Calu3 (cell line): ENCODE measurements at regions not wholly inside any gene's neighbourhood (a gene's known extent, or its start where the extent isn't known, plus 50 kb on each side); places are given as distances from the start of the nearest gene placed in this dataset.
A peak's percentile ranks its signal among the peaks of the same experiment; 100 is the strongest.

Source experiments
- BruUV-seq: library from RNA; stranded (reverse); fragments of 400-500 nt; replicated peaks from 2 replicates; lab custom pipeline; 2021; lab: Mats Ljungman, UMichigan
- CTCF ChIA-PET: fragments of 300-600 bp; sonication (Branson Sonifier 250); formaldehyde crosslinking; loops from one replicate; lab custom pipeline; 2022; ENCODE audit warnings: antibody characterized with exemption; lab: Charles Lee
- DNase-seq: peaks from one replicate; pipeline ENCODE4 v3.0.0; 2022
- H3K27ac Mint-ChIP-seq: one replicate; pipeline ENCODE4 v1.8.0; 2022; ENCODE audit warnings: mixed read lengths; ENCODE audit not compliant: unreplicated experiment
- H3K27me3 Mint-ChIP-seq: one replicate; pipeline ENCODE4 v1.8.0; 2022; ENCODE audit warnings: mixed read lengths; ENCODE audit not compliant: unreplicated experiment
- H3K36me3 Mint-ChIP-seq: one replicate; pipeline ENCODE4 v1.8.0; 2022; ENCODE audit warnings: mild to moderate bottlenecking, moderate library complexity, mixed read lengths; ENCODE audit not compliant: insufficient read depth, unreplicated experiment
- H3K4me1 Mint-ChIP-seq: one replicate; pipeline ENCODE4 v1.8.0; 2022; ENCODE audit warnings: mild to moderate bottlenecking, low read depth, mixed read lengths; ENCODE audit not compliant: unreplicated experiment
- H3K4me3 Mint-ChIP-seq: one replicate; pipeline ENCODE4 v1.8.0; 2022; ENCODE audit warnings: mild to moderate bottlenecking, low read depth, moderate library complexity, mixed read lengths; ENCODE audit not compliant: unreplicated experiment
- H3K9me3 Mint-ChIP-seq: one replicate; pipeline ENCODE4 v1.8.0; 2022; ENCODE audit warnings: low read depth, mixed read lengths; ENCODE audit not compliant: unreplicated experiment
- intact Hi-C: fragments of 100-400 bp; cut with micrococcal nuclease; formaldehyde crosslinking; loops from one replicate; pipeline ENCODE4 v1.10.0; 2022; ENCODE audit not compliant: unreplicated experiment
- TF ChIP-seq, protein P1 (sequence below): fragments of 200-600 bp; IDR thresholded peaks from one replicate; pipeline ENCODE4 v1.8.0; 2022; ENCODE audit warnings: antibody characterized with exemption; ENCODE audit not compliant: unreplicated experiment

DNA sequence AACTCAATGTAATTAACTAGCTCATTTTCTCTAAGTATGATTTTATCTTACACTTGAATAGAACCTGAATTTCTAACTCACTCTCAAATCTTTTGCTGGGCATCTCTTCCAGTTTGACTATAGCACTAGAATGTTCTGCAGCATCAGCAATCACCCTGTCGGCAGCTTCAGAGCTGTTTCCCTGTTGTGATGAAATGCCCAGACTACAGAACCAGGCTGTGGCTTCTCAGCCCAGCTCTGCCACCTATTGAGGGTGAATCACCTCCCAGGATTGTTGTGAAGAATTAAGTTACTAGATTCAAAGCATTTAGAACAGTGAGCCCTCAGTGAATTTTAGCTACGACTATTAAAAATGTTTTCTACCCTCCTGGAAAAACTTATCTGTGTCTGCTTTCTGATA lies 90.4 kb upstream of the ANKRD55 start:
- BruUV-seq: no TSS peak
- peak overlapping the region; percentile 18 for H3K27ac Mint-ChIP-seq
- peaks cover 53% of the 10 kb centered on the region for H3K4me1 Mint-ChIP-seq
- no peak overlapping the region for H3K4me3 Mint-ChIP-seq
- H3K36me3 Mint-ChIP-seq: no peaks in the 10 kb centered on the region
- H3K27me3 Mint-ChIP-seq: no peaks in the 10 kb centered on the region
- no peaks in the 10 kb centered on the region for H3K9me3 Mint-ChIP-seq
- peak; percentile 71 for DNase-seq
- CTCF ChIA-PET: interaction anchor here (0.8 to 1.7 kb wide), 2 partner anchors 13 to 53 kb away, joined by 3 to 5 read pairs; no protein-coding TSS in a partner anchor
- intact Hi-C loops: loop anchor here (1.0 kb wide), 1 partner anchor 53 kb away; no protein-coding TSS in a partner anchor
- TF ChIP-seq, protein P1, sequence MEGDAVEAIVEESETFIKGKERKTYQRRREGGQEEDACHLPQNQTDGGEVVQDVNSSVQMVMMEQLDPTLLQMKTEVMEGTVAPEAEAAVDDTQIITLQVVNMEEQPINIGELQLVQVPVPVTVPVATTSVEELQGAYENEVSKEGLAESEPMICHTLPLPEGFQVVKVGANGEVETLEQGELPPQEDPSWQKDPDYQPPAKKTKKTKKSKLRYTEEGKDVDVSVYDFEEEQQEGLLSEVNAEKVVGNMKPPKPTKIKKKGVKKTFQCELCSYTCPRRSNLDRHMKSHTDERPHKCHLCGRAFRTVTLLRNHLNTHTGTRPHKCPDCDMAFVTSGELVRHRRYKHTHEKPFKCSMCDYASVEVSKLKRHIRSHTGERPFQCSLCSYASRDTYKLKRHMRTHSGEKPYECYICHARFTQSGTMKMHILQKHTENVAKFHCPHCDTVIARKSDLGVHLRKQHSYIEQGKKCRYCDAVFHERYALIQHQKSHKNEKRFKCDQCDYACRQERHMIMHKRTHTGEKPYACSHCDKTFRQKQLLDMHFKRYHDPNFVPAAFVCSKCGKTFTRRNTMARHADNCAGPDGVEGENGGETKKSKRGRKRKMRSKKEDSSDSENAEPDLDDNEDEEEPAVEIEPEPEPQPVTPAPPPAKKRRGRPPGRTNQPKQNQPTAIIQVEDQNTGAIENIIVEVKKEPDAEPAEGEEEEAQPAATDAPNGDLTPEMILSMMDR: no peak

DNA sequence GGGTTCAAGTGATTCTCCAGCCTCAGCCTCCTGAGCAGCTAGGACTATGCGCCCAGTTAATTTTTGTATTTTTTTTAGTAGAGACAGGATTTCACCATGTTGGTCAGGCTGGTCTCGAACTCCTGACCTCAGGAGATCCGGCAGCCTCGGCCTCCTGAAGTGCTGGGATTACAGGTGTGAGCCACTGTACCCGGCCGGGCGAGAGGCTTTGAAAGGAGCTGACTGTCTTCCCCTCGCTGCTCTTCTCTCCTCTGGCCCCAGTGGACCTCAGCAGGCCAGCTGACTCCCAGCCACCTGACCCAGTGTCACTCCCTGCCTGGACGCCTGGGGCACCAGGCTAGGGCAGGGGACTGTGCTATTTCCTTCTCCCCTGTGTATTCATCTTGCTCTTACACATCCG lies 89.5 kb upstream of the ANKRD55 start:
- TF ChIP-seq, protein P1: no peak
- intact Hi-C loops: no loop called here
- Mint-ChIP-seq H3K9me3 (no peaks in the 10 kb centered on the region), H3K4me3 (no peak overlapping the region), H3K27ac (no peak overlapping the region), H3K36me3 (no peaks in the 10 kb centered on the region), H3K4me1 (peaks cover 44% of the 10 kb centered on the region), H3K27me3 (no peaks in the 10 kb centered on the region)
- DNase-seq: no peak
- CTCF ChIA-PET: no interaction called here
- BruUV-seq: no TSS peak

DNA sequence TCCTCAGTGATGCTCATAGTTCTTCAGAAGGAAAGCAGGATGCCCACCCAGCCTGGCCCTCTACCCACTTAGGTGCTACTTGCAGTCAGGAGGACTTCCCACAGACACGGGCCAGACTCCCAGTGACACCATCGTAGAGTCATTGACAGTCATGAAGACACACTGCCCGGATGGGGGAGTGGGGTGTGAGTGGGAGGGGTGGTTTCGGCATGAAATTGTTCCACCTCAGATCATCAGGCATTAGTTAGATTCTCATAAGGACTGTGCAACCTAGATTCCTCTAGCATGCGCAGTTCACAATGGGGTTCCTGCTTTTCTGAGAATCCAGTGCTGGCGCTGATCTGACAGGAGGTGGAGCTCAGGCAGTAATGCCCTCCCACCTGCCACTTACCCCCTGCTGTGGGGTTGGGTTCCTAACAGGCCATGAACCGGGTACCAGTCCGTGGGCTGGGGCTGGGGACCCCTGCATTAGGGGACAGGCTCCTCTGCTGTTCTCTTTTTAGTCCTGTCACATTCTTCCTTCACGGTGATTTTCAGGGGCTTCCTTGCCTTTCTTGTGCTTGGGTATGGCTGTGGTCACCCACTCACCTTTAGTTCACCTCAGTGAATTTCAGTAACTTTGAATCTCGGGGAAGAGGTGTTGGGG lies 88.2 kb upstream of the ANKRD55 start:
- DNase-seq: no peak
- CTCF ChIA-PET: no interaction called here
- no peaks in the 10 kb centered on the region for H3K36me3 Mint-ChIP-seq
- H3K27ac Mint-ChIP-seq: no peak overlapping the region
- no peaks in the 10 kb centered on the region for H3K9me3 Mint-ChIP-seq
- H3K4me1 Mint-ChIP-seq: peaks cover 32% of the 10 kb centered on the region
- BruUV-seq: no TSS peak
- intact Hi-C loops: no loop called here
- H3K4me3 Mint-ChIP-seq: no peak overlapping the region
- no peaks in the 10 kb centered on the region for H3K27me3 Mint-ChIP-seq
- TF ChIP-seq, protein P1: no peak

DNA sequence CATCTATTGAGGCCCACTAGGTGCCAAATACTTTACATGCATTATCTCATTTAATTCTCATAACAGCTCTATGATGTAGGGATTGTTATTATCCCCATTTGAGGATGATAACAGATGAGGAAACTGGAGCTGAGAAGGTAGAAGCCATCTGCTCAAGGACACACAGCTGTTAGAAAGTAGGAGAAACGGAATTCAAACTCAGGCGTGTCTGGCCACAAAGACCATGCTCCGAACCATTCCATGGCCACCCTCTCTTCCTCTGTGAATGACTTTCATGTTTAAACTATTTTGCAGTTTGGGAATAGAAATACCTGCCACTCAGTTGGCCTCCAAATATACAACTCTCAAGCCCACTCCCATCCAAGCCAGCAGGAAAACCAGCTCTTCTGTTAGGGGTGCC lies 87.6 kb upstream of the ANKRD55 start:
- no peak overlapping the region for H3K27ac Mint-ChIP-seq
- no peak for DNase-seq
- H3K9me3 Mint-ChIP-seq: no peaks in the 10 kb centered on the region
- H3K27me3 Mint-ChIP-seq: no peaks in the 10 kb centered on the region
- H3K36me3 Mint-ChIP-seq: no peaks in the 10 kb centered on the region
- peaks cover 28% of the 10 kb centered on the region for H3K4me1 Mint-ChIP-seq
- TF ChIP-seq, protein P1: no peak
- intact Hi-C loops: no loop called here
- H3K4me3 Mint-ChIP-seq: no peak overlapping the region
- CTCF ChIA-PET: no interaction called here
- no TSS peak for BruUV-seq
